HCEC 1CT (cell line): ENCODE measurements at regions not wholly inside any gene's neighbourhood (a gene's known extent, or its start where the extent isn't known, plus 50 kb on each side); places are given as distances from the start of the nearest gene placed in this dataset.

Experiments
- DNase-seq: peaks from one replicate; pipeline ENCODE4 v3.0.0-alpha.2; 2017

GRCh38 chr7:130971297-130971696 is 237.3 kb upstream of the KLF14 start:
- no peak for DNase-seq

- DNase-seq, result no peak
These were observed 238.2 kb upstream of the KLF14 start for GRCh38 chr7:130972201-130972600.

- DNase-seq, result no peak
These were observed 239.6 kb upstream of the KLF14 start for GRCh38 chr7:130973637-130974036.

GRCh38 chr7:130974169-130974568 is 240.2 kb upstream of the KLF14 start:
- DNase-seq, result no peak

GRCh38 chr7:130974794-130975193 is 240.8 kb upstream of the KLF14 start:
- DNase-seq, result no peak

- no peak for DNase-seq
These were observed 241.7 kb upstream of the KLF14 start for GRCh38 chr7:130975731-130976130.

GRCh38 chr7:130982160-130982638 is 248.2 kb upstream of the KLF14 start:
- peak; percentile 53 for DNase-seq

- DNase-seq, result no peak
These were observed 248.6 kb upstream of the KLF14 start for GRCh38 chr7:130982651-130983050.

- DNase-seq, result no peak
These were observed 251.4 kb upstream of the KLF14 start for GRCh38 chr7:130985361-130985760.

- DNase-seq, result no peak
These were observed 252.3 kb upstream of the KLF14 start for GRCh38 chr7:130986261-130986690.

GRCh38 chr7:130987092-130987491 is 253.1 kb upstream of the KLF14 start:
- DNase-seq, result no peak

- no peak for DNase-seq
These were observed 254.4 kb upstream of the KLF14 start for GRCh38 chr7:130988443-130988842.

- no peak for DNase-seq
These were observed 255.2 kb upstream of the KLF14 start for GRCh38 chr7:130989101-130989795.

- no peak for DNase-seq
These were observed 256.3 kb upstream of the KLF14 start for GRCh38 chr7:130990178-130990832.

GRCh38 chr7:130993671-130994365 is 259.8 kb upstream of the KLF14 start:
- no peak for DNase-seq

GRCh38 chr7:130994378-130995115 is 260.5 kb upstream of the KLF14 start:
- no peak for DNase-seq

- DNase-seq, result no peak
These were observed 261.5 kb upstream of the KLF14 start for GRCh38 chr7:130995252-130996081.

GRCh38 chr7:130996205-130996832 is 262.3 kb upstream of the KLF14 start:
- DNase-seq, result no peak

GRCh38 chr7:130996833-130997231 is 262.8 kb upstream of the KLF14 start:
- DNase-seq, result peak; percentile 65

- peak; percentile 68 for DNase-seq
These were observed 265.1 kb upstream of the KLF14 start for GRCh38 chr7:130998993-130999602.

GRCh38 chr7:130999926-131000325 is 265.9 kb upstream of the KLF14 start:
- DNase-seq, result no peak
